Hepatocyte (in vitro differentiated cells): ENCODE measurements at regions not wholly inside any gene's neighbourhood (a gene's known extent, or its start where the extent isn't known, plus 50 kb on each side); places are given as distances from the start of the nearest gene placed in this dataset.
"Not testable (repeated sequence)": the region's sequence is repeated elsewhere in the genome, so short reads cannot be mapped to it uniquely, and the experiment has no call there.

Experiments used
- EZH2 ChIP-seq: fragments of 200-600 bp; sonication (generic); IDR thresholded peaks from 2 replicates; pipeline ENCODE4 v1.6.1; 2016; ENCODE audit warnings: antibody characterized with exemption, mild to moderate bottlenecking, borderline replicate concordance
- TF ChIP-seq, protein P1 (sequence below): fragments of 200-600 bp; sonication (generic); IDR thresholded peaks from 2 replicates; pipeline ENCODE4 v1.5.1; 2016; ENCODE audit warnings: antibody characterized with exemption, mild to moderate bottlenecking; ENCODE audit not compliant: poor library complexity

DNA sequence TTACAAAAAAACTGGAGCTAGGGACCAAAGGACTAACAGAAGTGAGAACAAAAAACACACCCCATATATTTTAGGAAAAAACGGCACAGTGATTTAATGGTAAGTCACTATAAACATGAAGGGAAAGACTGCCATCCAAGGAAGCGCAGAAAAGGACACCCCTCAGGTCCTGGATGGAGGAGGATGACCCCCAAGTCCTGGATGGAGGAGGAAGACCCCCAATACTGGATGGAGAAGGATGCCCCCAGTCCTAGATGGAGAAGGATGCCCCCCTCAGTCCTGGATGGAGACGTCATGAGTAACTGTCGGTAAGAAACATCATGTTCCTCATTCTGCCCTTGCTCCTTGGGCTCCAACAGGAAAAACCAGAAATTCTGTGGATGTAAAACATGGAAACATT, 89.9 kb downstream of the POTEG start:
- TF ChIP-seq EZH2, result not testable (repeated sequence)
- TF ChIP-seq, protein P1, sequence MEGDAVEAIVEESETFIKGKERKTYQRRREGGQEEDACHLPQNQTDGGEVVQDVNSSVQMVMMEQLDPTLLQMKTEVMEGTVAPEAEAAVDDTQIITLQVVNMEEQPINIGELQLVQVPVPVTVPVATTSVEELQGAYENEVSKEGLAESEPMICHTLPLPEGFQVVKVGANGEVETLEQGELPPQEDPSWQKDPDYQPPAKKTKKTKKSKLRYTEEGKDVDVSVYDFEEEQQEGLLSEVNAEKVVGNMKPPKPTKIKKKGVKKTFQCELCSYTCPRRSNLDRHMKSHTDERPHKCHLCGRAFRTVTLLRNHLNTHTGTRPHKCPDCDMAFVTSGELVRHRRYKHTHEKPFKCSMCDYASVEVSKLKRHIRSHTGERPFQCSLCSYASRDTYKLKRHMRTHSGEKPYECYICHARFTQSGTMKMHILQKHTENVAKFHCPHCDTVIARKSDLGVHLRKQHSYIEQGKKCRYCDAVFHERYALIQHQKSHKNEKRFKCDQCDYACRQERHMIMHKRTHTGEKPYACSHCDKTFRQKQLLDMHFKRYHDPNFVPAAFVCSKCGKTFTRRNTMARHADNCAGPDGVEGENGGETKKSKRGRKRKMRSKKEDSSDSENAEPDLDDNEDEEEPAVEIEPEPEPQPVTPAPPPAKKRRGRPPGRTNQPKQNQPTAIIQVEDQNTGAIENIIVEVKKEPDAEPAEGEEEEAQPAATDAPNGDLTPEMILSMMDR, result not testable (repeated sequence)
